Activated naive CD8-positive, alpha-beta T cell treated with anti-CD3 and anti-CD28 coated beads, Interleukin-2, amount 10 ng/mL, durations not matched to agents 7 days and 5 days (primary cell): ENCODE measurements at regions not wholly inside any gene's neighbourhood (a gene's known extent, or its start where the extent isn't known, plus 50 kb on each side); places are given as distances from the start of the nearest gene placed in this dataset.

Experiments
- ATAC-seq: fragments of 150-1000 bp; cut with Tn5 transposase; one replicate; pipeline ENCODE4 v1.10.0; 2021; ENCODE audit warnings: low read depth, moderate library complexity
- POLR2A ChIA-PET: fragments of 350-600 bp; sonication (Branson Sonifier 250); formaldehyde crosslinking; loops from one replicate; lab custom pipeline; 2021; ENCODE audit warnings: antibody characterized with exemption; lab: Charles Lee
- DNase-seq: peaks from one replicate; pipeline ENCODE4 v3.0.0; 2021
- H3K27ac Mint-ChIP-seq: one replicate; pipeline ENCODE4 v1.8.0; 2022; ENCODE audit warnings: mild to moderate bottlenecking, mixed read lengths
- H3K27me3 Mint-ChIP-seq: one replicate; pipeline ENCODE4 v1.8.0; 2022; ENCODE audit warnings: mild to moderate bottlenecking, moderate library complexity, mixed read lengths
- H3K36me3 Mint-ChIP-seq: one replicate; pipeline ENCODE4 v1.8.0; 2021; ENCODE audit warnings: mild to moderate bottlenecking, mixed read lengths
- H3K4me1 Mint-ChIP-seq: one replicate; pipeline ENCODE4 v1.8.0; 2021; ENCODE audit warnings: mixed read lengths
- H3K4me3 Mint-ChIP-seq: one replicate; pipeline ENCODE4 v1.8.0; 2022; ENCODE audit warnings: mild to moderate bottlenecking, moderate library complexity, mixed read lengths
- H3K9me3 Mint-ChIP-seq: one replicate; pipeline ENCODE4 v1.8.0; 2021; ENCODE audit warnings: mixed read lengths

DNA sequence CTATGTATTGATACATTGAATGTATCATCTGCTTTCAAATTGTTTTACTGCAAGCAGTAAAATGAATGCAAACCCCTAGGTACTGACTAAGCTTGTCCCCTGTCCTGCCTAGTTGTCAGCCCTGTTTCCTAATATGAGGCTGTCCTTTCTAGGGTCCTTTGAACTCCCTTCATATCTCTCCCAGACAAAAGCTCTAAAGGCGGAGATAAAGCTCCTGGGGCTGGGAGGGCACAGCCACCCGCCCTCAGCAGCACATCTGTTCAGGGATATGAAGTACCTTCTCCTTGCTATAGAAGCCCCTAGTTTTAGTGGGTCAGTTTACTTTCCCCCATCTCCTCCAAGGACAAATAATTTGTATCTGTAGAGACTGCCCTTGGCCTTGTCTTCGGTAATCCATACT is 93.1 kb upstream of the ETS2 start:
- Mint-ChIP-seq H3K4me3 (no peak overlapping the region), H3K27me3 (peaks cover 8% of the 10 kb centered on the region), H3K4me1 (no peaks in the 10 kb centered on the region), H3K27ac (no peak overlapping the region), H3K9me3 (no peaks in the 10 kb centered on the region), H3K36me3 (no peaks in the 10 kb centered on the region)
- no peak for ATAC-seq
- POLR2A ChIA-PET = no interaction called here
- no peak for DNase-seq

DNA sequence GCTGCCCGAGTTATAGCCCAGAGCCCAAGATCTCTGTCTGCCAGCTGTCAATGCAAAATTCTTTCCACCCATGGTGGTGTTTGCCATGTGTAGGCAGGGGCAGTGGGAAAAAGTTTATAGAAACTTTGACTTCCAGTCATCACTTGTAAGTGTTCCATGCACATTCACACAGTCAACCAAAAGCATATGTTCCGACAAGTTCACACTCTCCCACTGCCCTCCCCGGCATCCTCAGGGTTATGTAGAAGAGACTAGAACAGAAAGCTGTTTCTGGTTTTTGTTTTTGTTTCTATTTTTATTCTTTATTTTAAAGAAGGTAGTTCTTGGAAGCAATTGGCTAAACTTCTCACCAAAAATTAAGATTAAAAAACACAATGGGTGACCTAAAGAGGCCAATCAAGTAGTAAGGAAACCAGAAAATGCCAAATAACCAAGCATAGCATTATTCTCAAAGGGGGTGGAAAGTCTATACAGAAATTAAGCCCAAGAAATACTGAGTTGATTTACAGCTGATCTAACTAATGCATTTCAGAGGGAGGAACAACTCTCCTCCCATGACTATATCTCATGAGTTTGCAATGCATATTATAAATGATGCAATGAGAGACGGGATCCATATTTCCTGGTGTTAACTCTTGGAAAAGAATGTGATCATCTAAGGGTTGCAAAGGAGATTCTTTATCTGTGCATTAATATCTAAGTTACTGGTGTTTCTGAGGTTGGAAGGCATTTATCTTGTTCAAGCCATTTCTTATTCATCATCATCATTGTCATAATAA is 91.5 kb upstream of the ETS2 start:
- Mint-ChIP-seq H3K4me1 (no peaks in the 10 kb centered on the region), H3K27ac (no peak overlapping the region), H3K36me3 (no peaks in the 10 kb centered on the region), H3K4me3 (no peak overlapping the region), H3K27me3 (peaks cover 8% of the 10 kb centered on the region), H3K9me3 (no peaks in the 10 kb centered on the region)
- DNase-seq (no peak), ATAC-seq (no peak)
- POLR2A ChIA-PET = no interaction called here

DNA sequence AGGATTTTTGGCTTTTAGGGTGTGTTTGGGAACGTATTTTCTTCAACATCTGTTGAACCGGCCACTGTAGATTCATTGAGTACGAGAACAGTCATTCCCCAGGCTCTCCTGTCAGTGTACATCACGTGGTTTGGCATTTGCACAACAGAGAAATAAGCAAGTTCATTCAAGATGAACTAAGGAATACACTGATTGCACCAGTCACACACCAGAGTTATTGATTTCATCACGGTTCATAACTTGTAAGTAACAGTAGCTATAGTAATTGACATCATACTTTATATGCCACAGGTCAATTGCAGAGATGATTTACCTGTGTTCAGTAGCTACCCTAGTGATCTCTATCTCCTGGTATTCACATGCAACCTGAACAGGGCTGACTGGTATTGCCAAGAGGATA is 90.7 kb upstream of the ETS2 start:
- Mint-ChIP-seq H3K27ac (no peak overlapping the region), H3K27me3 (peaks cover 6% of the 10 kb centered on the region), H3K4me1 (no peaks in the 10 kb centered on the region), H3K9me3 (no peaks in the 10 kb centered on the region), H3K4me3 (no peak overlapping the region), H3K36me3 (no peaks in the 10 kb centered on the region)
- no peak for ATAC-seq
- no peak for DNase-seq
- POLR2A ChIA-PET = no interaction called here

DNA sequence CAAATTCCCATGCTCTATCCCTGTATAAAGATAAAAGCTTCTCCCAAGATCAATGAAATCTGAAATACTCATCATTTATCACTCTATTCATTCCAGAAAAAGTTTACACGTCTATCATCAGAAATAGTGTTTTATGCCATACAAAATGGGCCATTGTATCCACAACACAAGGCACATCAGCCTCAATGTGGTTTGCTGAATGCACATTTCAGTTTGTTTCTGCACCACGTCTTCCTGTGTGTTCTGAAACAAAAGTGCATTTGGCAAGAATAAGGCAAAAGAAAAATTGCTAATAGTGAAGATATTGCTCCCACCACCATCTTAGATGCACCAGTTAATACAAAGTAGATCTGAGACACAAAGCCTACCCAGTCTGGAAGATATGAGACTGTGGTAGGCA is 89.6 kb upstream of the ETS2 start:
- no peak for DNase-seq
- no peak for ATAC-seq
- Mint-ChIP-seq H3K27me3 (peaks cover 6% of the 10 kb centered on the region), H3K27ac (no peak overlapping the region), H3K4me1 (no peaks in the 10 kb centered on the region), H3K4me3 (no peak overlapping the region), H3K9me3 (no peaks in the 10 kb centered on the region), H3K36me3 (no peaks in the 10 kb centered on the region)
- POLR2A ChIA-PET = no interaction called here

DNA sequence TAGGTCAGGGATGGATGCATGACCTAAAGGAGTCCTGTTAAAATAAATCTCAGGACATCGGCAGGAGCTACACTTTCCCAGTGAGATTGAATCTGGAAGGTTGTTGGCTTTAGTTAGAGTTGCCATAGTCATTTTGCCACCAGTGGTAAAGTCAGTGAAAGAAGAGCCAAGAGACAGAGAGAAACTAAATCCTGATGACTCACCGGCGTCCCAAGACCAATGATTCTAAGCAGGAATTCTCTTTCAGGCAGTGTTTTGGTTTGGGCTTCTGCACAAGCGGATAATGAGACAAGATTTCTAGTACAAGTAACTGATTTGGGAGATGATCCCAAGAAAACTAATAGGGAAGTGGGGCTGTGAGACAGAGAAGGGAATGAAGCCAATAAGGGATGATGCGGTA is 88.8 kb upstream of the ETS2 start:
- no peak overlapping the region for H3K4me3 Mint-ChIP-seq
- no peak for ATAC-seq
- H3K4me1 Mint-ChIP-seq = no peaks in the 10 kb centered on the region
- DNase-seq = no peak
- H3K27ac Mint-ChIP-seq = no peak overlapping the region
- POLR2A ChIA-PET = no interaction called here
- peaks cover 6% of the 10 kb centered on the region for H3K27me3 Mint-ChIP-seq
- no peaks in the 10 kb centered on the region for H3K9me3 Mint-ChIP-seq
- no peaks in the 10 kb centered on the region for H3K36me3 Mint-ChIP-seq

DNA sequence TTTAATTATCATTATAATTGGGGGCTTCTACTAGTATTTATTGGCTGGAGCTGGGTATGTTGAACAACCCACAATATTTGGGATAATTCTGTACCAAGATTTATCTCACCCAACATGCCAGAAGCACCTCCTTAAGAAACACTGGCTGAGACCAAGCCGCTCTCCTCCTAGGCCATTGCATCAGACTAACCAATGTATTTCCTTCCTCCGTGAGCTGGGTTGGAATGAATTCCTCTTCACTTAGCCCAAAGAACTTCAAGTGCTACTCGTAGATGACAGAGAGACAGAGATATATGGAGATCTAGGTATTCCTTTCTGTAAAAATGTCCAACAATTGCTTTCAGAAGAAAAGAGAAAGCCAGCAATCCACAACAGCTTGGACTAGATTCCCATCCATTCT is 87.2 kb upstream of the ETS2 start:
- Mint-ChIP-seq H3K36me3 (no peaks in the 10 kb centered on the region), H3K4me1 (no peaks in the 10 kb centered on the region), H3K27ac (no peak overlapping the region), H3K9me3 (no peaks in the 10 kb centered on the region), H3K4me3 (no peak overlapping the region), H3K27me3 (peaks cover 8% of the 10 kb centered on the region)
- no peak for DNase-seq
- no peak for ATAC-seq
- POLR2A ChIA-PET = no interaction called here

DNA sequence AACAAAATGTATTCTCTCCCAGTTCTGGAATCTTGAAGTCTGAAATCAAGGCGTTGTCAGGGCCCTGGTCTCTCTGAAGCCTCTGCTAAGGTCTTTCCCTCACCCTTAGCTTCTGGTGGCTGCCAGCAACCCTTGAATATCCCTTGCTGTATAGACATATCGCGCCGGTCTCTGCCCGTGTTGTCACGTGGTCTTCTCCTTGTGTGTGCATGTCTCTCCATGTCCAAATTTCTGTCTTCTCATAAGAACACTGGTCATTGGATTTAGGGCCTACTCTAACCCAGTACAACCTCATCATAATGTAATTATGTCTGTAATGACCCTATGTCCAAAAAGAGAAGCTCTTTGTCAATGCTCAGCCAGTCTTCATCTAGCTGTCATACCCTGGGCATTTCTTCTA is 85.7 kb upstream of the ETS2 start:
- DNase-seq (no peak), ATAC-seq (no peak)
- H3K4me3 Mint-ChIP-seq = no peak overlapping the region
- peaks cover 5% of the 10 kb centered on the region for H3K9me3 Mint-ChIP-seq
- H3K36me3 Mint-ChIP-seq = no peaks in the 10 kb centered on the region
- POLR2A ChIA-PET = no interaction called here
- no peak overlapping the region for H3K27ac Mint-ChIP-seq
- peaks cover 5% of the 10 kb centered on the region for H3K27me3 Mint-ChIP-seq
- no peaks in the 10 kb centered on the region for H3K4me1 Mint-ChIP-seq

DNA sequence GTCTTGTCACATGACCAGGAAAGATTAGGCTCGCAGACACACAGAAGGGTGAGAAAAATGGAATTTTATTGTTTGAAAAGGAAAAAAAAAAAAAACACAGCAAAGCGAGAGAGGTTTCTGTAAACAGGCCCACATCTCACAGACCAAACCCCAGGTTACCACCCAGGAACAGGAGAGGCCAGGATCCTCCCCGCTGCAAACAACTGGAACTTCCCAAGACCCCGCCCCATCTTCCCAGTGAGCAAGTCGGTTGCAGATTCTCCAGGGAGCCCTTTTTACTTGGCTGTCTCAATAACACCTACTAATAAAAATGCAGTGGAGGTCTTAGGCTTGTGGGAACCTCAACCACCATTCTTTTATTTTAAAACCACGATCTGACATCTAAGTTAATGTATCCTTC is 84.7 kb upstream of the ETS2 start:
- no peak for ATAC-seq
- no peak overlapping the region for H3K4me3 Mint-ChIP-seq
- no peak overlapping the region for H3K27ac Mint-ChIP-seq
- no peak for DNase-seq
- H3K9me3 Mint-ChIP-seq = peaks cover 11% of the 10 kb centered on the region
- no peaks in the 10 kb centered on the region for H3K36me3 Mint-ChIP-seq
- H3K27me3 Mint-ChIP-seq = peaks cover 5% of the 10 kb centered on the region
- POLR2A ChIA-PET = no interaction called here
- no peaks in the 10 kb centered on the region for H3K4me1 Mint-ChIP-seq

DNA sequence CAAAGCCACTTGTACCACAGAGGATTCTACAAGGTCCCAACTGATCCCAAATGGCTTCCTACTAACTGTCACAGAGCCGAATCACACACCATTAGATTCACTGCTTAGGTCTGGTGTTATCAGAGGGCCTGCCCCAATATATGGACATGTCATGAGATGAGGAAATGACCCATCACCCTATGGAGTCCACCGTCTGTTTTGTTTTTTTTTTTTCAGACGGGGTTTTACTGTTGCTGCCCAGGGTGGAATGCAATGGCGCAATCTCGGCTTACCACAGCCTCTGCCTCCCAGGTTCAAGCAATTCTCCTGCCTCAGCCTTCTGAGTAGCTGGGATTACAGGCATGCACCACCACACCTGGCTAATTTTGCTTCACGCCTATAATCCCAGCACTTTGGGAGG is 83.8 kb upstream of the ETS2 start:
- Mint-ChIP-seq H3K4me3 (no peak overlapping the region), H3K27ac (no peak overlapping the region), H3K36me3 (no peaks in the 10 kb centered on the region), H3K27me3 (peaks cover 5% of the 10 kb centered on the region), H3K9me3 (peaks cover 14% of the 10 kb centered on the region), H3K4me1 (no peaks in the 10 kb centered on the region)
- POLR2A ChIA-PET = no interaction called here
- ATAC-seq = no peak
- no peak for DNase-seq

DNA sequence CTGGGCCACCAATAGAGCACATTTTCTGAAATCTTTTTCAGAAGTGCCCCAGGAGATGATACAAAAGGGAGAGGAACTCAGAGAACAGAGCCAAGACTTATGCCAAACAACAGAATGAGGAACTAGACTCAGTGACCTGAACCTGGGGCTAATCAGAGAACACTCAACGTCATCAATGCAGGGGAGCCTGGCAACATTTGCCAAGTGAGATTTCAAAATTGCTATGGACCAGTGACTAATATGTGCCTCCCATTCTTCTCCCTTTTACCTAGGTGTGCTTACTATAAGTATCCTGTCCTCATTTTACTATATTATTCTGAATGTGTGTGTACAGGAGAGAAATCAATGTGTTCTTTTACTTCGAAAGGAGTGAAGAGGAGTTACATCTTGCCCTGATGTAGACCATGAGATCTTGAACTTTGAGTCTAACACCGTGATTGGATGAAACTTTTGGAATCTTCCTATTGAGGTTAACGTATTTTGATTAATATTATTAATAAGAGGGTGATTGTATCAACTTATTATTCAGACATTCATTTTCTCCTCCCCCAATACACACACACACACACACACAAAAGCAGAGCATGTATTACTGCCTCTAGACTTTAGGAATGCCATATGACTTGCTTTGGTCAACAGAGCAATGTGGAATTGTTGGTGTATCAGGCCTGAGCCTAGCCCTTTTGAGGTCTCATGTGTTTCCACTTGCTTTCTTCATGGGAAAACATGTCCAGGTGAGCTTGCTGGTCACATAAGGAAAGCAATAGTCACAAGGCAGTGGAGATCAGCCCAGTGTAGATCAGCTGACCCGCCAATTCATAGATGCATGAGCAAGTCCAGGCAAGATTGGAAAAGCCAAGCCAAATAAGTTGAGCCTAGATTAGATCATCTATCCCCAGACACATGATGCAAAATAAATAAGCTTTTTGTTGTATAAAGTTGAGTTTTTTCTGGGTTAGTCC is 80.3 kb upstream of the ETS2 start:
- ATAC-seq = no peak
- DNase-seq = no peak
- Mint-ChIP-seq H3K9me3 (peaks cover 16% of the 10 kb centered on the region), H3K27me3 (peaks cover 13% of the 10 kb centered on the region), H3K27ac (no peak overlapping the region), H3K36me3 (no peaks in the 10 kb centered on the region), H3K4me3 (no peak overlapping the region), H3K4me1 (no peaks in the 10 kb centered on the region)
- POLR2A ChIA-PET = no interaction called here

DNA sequence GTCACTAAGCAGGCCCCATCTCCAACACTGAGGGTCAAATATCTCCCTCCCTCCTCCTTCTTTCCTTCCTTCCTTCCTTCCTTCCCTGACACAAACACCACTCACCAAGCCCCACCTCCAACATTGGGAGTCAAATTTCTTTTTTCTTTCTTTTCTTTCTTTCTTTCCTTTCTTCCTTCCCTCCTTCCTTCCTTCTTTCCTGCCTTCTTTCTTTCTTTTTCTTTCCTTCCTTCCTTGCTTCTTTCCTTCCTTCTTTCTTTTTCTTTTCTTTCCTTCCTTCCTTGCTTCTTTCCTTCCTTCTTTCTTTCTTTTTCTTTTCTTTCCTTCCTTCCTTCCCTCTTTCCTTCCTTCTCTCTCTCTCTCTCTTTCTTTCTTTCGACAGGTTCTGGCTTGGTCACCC is 79.2 kb upstream of the ETS2 start:
- H3K27me3 Mint-ChIP-seq = peaks cover 13% of the 10 kb centered on the region
- no peak for DNase-seq
- POLR2A ChIA-PET = no interaction called here
- no peaks in the 10 kb centered on the region for H3K36me3 Mint-ChIP-seq
- H3K9me3 Mint-ChIP-seq = peaks cover 16% of the 10 kb centered on the region
- H3K27ac Mint-ChIP-seq = no peak overlapping the region
- H3K4me3 Mint-ChIP-seq = no peak overlapping the region
- H3K4me1 Mint-ChIP-seq = no peaks in the 10 kb centered on the region
- ATAC-seq = no peak

DNA sequence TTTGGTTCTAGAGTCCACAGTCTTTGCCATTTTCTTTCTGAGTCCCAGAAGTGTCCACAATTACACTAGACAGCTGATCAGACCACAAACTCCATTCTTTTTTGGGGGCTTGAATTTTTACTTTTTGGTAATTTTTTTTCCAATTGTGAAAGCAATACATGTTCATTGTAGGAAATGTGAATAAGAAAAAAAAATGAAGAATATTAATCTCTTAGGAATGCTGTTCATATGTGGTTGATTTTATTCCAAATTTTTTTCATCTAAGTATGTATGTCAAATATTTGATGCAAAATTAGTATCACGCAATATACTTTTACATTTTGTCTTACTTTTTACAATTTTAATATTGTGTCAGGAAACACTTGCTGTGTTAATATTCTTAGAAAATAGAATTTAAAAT is 76.4 kb upstream of the ETS2 start:
- ATAC-seq (no peak), DNase-seq (no peak)
- H3K27me3 Mint-ChIP-seq = peaks cover 14% of the 10 kb centered on the region
- peaks cover 4% of the 10 kb centered on the region for H3K4me1 Mint-ChIP-seq
- peaks cover 14% of the 10 kb centered on the region for H3K9me3 Mint-ChIP-seq
- POLR2A ChIA-PET = no interaction called here
- H3K27ac Mint-ChIP-seq = no peak overlapping the region
- no peaks in the 10 kb centered on the region for H3K36me3 Mint-ChIP-seq
- no peak overlapping the region for H3K4me3 Mint-ChIP-seq

DNA sequence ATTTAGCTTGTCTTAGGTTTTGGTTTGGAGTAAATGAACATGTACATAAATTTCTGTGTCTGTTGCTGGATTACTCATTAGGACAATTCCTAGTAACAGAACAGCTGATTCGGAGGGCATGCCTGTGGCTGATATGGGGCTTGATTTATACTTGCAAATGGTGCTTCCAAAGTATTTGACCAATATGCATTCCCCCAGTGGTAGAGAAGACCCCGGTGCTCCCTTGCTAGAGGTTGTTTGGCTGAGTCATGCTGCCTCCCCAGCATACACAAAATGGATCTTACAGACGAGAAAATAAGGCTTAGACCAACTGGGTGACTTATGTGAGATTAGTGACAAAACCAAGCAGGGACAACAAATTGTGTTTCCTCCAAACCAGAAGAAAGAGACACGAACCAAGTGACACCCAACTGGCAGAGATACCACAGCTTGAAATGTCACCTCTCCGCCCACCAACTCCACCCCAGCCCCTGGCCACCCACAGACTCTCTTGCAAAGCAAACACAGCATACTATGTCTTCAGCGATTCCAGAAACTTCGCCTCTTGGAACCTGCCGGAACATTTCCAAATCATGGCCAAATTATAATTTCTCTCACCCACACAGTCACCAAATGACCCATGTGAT is 75.9 kb upstream of the ETS2 start:
- Mint-ChIP-seq H3K36me3 (no peaks in the 10 kb centered on the region), H3K9me3 (peaks cover 12% of the 10 kb centered on the region), H3K27ac (no peak overlapping the region), H3K4me3 (no peak overlapping the region), H3K27me3 (peaks cover 14% of the 10 kb centered on the region), H3K4me1 (peaks cover 6% of the 10 kb centered on the region)
- DNase-seq = no peak
- POLR2A ChIA-PET = no interaction called here
- no peak for ATAC-seq
